ENCODE measurements at regions not wholly inside any gene's neighbourhood (a gene's known extent, or its start where the extent isn't known, plus 50 kb on each side); places are given as distances from the start of the nearest gene placed in this dataset.

DNA sequence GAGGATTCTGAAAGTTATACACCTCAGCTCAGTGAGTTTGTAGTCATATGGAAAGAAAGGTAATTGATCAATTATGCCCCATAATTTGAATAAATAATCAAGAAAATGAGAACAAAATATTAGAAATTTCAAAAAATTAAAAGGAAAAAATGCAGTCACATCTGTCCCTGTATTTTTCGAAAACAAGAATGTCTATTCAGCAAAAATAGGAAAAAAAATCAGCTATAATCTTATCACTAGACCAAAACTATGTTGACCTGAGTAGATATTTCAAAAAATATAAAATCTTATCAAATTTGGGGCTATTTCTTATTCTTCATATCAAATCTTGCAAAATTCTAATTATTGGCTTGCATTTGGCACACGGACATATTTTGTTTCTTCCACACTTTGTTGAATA lies 501.2 kb upstream of the CNTN3 start:
- no peak overlapping the region for H3K4me3 ChIP-seq (ENCODE audit: low read depth, low read length)
- TF ChIP-seq, protein P1, sequence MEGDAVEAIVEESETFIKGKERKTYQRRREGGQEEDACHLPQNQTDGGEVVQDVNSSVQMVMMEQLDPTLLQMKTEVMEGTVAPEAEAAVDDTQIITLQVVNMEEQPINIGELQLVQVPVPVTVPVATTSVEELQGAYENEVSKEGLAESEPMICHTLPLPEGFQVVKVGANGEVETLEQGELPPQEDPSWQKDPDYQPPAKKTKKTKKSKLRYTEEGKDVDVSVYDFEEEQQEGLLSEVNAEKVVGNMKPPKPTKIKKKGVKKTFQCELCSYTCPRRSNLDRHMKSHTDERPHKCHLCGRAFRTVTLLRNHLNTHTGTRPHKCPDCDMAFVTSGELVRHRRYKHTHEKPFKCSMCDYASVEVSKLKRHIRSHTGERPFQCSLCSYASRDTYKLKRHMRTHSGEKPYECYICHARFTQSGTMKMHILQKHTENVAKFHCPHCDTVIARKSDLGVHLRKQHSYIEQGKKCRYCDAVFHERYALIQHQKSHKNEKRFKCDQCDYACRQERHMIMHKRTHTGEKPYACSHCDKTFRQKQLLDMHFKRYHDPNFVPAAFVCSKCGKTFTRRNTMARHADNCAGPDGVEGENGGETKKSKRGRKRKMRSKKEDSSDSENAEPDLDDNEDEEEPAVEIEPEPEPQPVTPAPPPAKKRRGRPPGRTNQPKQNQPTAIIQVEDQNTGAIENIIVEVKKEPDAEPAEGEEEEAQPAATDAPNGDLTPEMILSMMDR (IDR thresholded peaks at IDR 0.05; ENCODE audit: borderline replicate concordance, insufficient read depth, low read depth, low read length): no peak

DNA sequence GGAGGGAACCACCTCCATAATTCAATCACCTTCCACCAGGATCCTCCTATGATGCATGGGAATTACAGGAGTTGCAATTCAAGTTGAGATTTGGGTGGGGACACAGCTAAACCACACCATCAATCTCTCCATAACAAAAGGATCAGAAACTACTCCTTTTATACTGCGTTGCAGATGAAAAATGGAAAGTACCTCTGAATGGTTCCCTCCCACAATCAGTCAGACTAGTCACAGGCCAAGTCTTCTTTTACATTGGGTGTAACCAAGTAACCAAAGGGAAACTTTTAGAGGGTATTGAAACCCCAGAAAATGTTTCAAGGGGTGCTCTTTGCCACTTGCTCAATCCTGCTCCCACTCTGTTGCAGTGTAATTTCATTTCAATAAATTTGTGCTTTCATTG lies 504.3 kb upstream of the CNTN3 start:
- TF ChIP-seq, protein P1 (IDR thresholded peaks at IDR 0.05; ENCODE audit: borderline replicate concordance, insufficient read depth, low read depth, low read length): no peak
- H3K4me3 ChIP-seq (ENCODE audit: low read depth, low read length): no peak overlapping the region

DNA sequence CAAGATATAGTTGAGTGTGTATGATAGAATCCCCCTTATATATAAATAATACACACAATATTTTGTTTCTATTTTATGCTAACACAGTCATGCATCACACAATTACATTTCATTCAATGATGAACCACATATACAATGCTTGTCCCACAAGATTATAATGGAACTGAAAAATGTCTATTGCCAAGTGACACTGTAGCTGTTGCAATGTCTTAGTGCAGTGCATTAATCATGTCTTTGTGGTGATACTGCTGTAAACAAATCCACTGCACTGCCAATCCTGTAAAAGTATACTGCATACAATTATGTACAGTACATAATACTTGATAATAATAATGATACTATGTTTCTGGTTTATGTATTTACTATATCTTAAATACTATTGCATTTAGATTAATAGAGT lies 512.1 kb upstream of the CNTN3 start:
- TF ChIP-seq, protein P1 (IDR thresholded peaks at IDR 0.05; ENCODE audit: borderline replicate concordance, insufficient read depth, low read depth, low read length): no peak
- no peak overlapping the region for H3K4me3 ChIP-seq (ENCODE audit: low read depth, low read length)

DNA sequence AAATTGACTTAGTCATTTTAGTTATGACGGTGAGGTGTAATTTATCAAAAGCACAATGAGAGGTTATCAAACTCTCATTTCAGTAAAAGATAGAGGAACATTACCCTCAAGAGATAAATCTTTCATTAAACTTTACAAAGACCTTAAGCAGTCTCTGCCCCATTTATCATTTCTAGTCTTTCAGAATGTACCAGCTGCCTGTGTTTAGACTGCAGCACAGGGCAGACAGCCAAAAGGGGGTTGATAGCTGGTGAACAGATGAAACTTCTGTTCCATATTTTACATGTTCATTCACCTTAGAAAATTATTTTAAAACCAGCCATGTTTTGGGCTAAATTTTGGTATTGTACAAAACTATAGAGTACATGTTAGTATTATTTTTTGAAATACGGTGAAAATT lies 514.6 kb upstream of the CNTN3 start:
- TF ChIP-seq, protein P1 (IDR thresholded peaks at IDR 0.05; ENCODE audit: borderline replicate concordance, insufficient read depth, low read depth, low read length): no peak

DNA sequence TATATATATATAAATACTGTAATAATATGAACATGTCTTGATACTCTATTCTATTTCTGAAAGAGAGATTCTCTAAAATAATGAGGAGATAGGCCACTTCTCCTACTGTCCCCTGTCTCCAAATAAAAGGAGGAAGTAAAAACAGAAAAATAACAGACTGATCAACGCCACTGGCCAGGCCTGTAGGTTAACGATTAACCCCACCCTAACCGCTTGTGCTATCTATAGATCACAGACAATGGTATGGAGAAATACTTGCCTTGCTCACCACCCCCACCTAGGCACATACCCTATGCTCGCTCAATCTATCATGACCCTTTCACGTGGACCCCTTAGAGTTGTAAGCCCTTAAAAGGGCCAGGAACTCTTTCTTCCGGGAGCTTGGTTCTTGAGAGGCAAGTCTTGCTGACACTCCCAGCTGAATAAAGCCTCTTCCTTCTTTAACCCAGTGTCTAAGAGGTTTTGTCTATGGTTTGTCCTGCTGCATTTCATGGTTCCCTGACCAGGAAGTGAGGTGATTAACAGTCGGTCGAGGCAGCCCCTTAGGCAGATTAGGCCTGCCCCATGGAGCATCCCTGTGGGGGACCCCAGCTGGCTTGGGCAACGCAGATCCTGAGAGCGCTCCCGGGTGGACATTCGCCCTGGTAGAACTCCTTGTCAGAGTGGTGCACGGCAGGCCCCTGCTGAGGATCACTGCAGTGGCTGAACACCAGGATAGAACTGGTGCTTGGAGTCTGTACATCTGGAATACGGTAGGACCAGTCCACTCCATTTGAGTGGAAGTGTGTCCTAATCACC lies 521.8 kb upstream of the CNTN3 start:
- TF ChIP-seq, protein P1 (IDR thresholded peaks at IDR 0.05; ENCODE audit: borderline replicate concordance, insufficient read depth, low read depth, low read length): no peak
- H3K4me3 ChIP-seq (ENCODE audit: low read depth, low read length): no peak overlapping the region

More for the DNA sequence above, 514.6 kb upstream of the CNTN3 start:
- no peak overlapping the region for H3K4me3 ChIP-seq (ENCODE audit: low read depth, low read length)

DNA sequence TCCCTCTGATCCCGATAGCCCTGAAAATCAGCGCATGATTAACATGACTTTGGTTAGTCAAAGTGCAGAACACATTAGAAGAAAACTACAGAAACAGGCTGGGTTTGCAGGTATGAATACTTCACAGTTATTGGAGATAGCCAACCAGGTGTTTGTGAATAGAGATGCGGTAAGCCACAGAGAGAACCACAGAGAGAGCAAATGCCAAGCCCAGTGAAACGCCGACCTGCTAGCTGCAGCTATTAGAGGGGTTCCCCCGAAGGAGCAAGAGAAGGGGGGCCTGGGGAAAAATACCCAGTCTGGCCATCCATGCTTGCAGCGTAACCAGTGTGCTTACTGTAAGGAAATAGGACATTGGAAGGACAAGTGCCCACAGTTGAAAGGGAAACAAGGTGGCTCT lies 523.9 kb upstream of the CNTN3 start:
- no peak overlapping the region for H3K4me3 ChIP-seq (ENCODE audit: low read depth, low read length)
- TF ChIP-seq, protein P1 (IDR thresholded peaks at IDR 0.05; ENCODE audit: borderline replicate concordance, insufficient read depth, low read depth, low read length): no peak

DNA sequence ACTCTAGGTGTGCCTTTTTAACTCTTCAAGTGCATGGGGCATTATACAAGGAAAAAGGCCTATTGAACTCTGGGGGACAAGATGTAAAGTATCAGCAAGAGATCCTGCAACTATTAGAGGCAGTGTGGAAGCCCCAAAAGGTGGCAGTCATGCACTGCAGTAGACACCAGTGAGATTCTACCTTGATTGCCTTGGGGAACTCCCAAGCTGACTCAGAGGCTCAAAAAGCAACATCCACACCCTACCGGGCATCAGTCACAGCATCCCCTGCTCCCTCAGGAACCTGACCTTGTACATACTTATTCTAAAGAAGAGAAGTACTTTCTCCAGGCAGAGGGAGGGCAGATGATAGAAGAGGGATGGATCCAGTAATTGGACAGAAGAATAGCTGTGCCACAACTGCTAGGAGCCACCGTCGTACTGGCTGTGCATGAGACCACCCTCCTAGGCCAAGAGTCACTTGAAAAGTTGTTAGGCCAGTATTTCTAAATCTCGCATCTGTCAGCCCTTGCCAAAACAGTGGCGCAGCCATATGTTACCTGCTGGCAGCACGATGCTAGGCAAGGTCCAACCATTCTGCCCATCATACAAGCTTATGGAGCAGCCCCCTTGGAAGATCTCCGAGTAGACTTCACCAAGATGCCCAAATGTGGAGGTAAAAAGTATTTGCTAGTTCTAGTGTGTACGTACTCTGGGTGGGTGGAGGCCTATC lies 523.1 kb upstream of the FRG2C start:
- no peak overlapping the region for H3K4me3 ChIP-seq (ENCODE audit: low read depth, low read length)
- TF ChIP-seq, protein P1 (IDR thresholded peaks at IDR 0.05; ENCODE audit: borderline replicate concordance, insufficient read depth, low read depth, low read length): no peak

All from GM12875 (cell line).